Mesodermal cell (in vitro differentiated cells): ENCODE measurements at regions not wholly inside any gene's neighbourhood (a gene's known extent, or its start where the extent isn't known, plus 50 kb on each side); places are given as distances from the start of the nearest gene placed in this dataset.

Source experiments
- H3K27ac ChIP-seq: 2 replicates; pipeline ENCODE4 v1.7.0; 2013; ENCODE audit warnings: mild to moderate bottlenecking, low read depth, low read length, moderate library complexity; ENCODE audit not compliant: severe bottlenecking
- H3K36me3 ChIP-seq: 2 replicates; pipeline ENCODE4 v1.7.1; 2013; ENCODE audit warnings: mild to moderate bottlenecking, low read length, moderate library complexity; ENCODE audit not compliant: control insufficient read depth, insufficient read depth
- H3K4me1 ChIP-seq: one replicate; pipeline ENCODE4 v1.7.1; 2013; ENCODE audit warnings: mild to moderate bottlenecking, low read length; ENCODE audit not compliant: insufficient read depth, control insufficient read depth, poor library complexity, severe bottlenecking
- H3K4me3 ChIP-seq: 2 replicates; pipeline ENCODE4 v1.7.0; 2013; ENCODE audit warnings: low read length, control low read depth, mild to moderate bottlenecking; ENCODE audit not compliant: insufficient read depth, poor library complexity, severe bottlenecking; ENCODE audit errors: extremely low read depth
- H3K9me3 ChIP-seq: 2 replicates; pipeline ENCODE4 v1.7.1; 2013; ENCODE audit warnings: mild to moderate bottlenecking, low read length, moderate library complexity; ENCODE audit not compliant: control insufficient read depth
- WGBS, 2 experiments: methylation state at CpG; one replicate each; pipeline ENCODE4 v1.1.5; 2013; ENCODE audit warnings: missing lambda C conversion rate in 2 of 2; ENCODE audit not compliant: insufficient coverage in 2 of 2; 5-methylcytosine and 5-hydroxymethylcytosine counted together

DNA sequence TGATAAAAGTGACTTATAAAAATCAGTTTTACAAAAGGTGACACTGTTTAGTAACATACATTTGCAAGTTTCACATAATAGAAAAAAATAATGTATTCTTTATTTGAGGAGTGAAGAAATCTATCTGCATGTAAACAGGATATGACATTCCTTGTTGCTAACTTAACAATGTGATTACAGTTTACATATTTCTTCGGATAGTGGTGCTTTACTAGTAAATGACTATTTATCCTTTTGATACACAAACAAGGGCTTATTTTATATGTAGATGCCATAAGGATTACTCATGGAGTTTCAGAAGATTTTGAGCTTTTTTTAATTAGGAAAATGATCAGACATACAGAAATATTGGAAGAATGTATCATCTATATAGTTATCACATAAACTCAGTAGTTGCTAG lies 126.5 kb downstream of the SLIT2 start:
- Histone ChIP-seq H3K4me3 (no peak overlapping the region), H3K36me3 (no peaks in the 10 kb centered on the region), H3K4me1 (peaks cover 10% of the 10 kb centered on the region), H3K9me3 (no peaks in the 10 kb centered on the region), H3K27ac (no peak overlapping the region)
- WGBS, 2 experiments = no CpG with 5 or more reads among the region's 1 CpG

DNA sequence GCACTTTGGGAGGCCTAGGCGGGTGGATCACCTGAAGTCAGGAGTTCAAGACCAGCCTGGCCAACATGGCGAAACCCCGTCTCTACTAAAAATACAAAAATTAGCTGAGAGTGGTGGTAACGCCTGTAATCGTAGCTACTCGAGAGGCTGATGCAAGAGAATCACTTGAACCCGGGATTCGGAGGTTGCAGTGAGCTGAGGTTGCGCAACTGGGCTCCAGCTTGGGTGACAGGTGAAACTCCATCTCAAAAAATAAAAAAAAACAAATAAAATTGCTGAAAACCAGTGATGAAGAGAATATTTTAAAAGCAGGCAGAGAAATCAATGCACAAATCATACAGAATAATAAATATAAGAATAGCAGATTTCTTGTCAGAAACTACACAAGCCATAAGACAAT lies 129.3 kb downstream of the SLIT2 start:
- no peaks in the 10 kb centered on the region for H3K36me3 ChIP-seq
- no peak overlapping the region for H3K27ac ChIP-seq
- H3K9me3 ChIP-seq = no peaks in the 10 kb centered on the region
- H3K4me3 ChIP-seq = no peak overlapping the region
- H3K4me1 ChIP-seq = no peaks in the 10 kb centered on the region
- WGBS, 2 experiments = 89 to 100% methylated on average over 4 to 6 of the region's 9 CpGs

DNA sequence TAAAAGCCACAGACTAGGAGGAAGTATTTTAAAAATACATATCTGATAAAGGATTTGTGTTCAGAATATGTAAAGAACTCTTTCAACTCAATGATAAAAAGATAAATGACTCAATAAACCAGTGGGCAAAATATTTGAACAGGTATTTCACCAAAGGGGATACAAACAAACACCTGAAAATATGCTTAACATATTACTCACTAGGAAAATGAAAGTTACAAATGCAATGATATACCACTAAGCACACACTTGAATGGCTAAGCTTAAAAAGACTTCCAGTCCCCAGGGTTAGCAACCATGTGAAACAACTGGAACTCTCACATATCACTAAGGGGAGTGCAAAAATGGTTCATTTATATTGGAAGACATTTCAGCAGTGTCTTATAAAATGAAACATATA lies 131.6 kb downstream of the SLIT2 start:
- no peaks in the 10 kb centered on the region for H3K4me1 ChIP-seq
- no peaks in the 10 kb centered on the region for H3K9me3 ChIP-seq

DNA sequence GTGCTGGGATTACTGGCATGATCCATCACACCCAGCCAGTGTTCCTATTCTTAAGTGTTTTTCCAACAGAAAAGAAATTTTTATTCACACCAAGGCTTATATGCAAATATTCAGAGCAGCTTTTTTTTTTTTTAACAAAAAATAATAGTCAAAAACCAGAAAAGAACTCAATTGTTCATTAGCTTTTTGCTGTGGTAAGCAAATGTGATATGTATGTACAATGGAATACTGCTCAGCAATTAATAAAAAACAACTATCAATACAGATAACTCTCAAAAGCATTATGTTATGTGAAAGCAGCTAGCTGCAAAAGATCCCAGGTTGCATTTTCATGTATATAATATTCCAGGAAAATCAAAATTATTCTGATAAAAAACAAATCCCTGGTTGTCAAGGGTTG lies 132.3 kb downstream of the SLIT2 start:
- Histone ChIP-seq H3K36me3 (no peaks in the 10 kb centered on the region), H3K4me1 (no peaks in the 10 kb centered on the region), H3K4me3 (no peak overlapping the region), H3K27ac (no peak overlapping the region), H3K9me3 (no peaks in the 10 kb centered on the region)

More for the DNA sequence above, 131.6 kb downstream of the SLIT2 start:
- H3K4me3 ChIP-seq = no peak overlapping the region
- no peaks in the 10 kb centered on the region for H3K36me3 ChIP-seq
- no peak overlapping the region for H3K27ac ChIP-seq

DNA sequence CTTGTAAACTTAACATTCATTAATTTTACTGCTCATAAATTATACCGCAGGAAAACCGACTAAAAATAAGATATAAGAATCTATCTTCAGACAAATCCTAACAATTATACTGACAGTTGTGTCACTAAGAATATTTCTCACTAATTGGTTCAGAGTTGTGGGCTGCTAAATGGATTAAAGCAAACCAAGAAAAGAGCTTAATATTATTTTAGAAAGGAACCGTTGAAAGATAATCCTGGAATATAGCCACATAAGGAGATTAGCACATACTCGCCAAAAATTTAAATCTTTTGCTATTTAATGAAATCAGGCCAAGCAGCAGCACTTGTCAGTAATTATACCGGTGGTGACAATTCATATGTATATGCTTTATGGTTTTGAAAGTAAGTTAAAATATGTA lies 132.8 kb downstream of the SLIT2 start:
- H3K27ac ChIP-seq = no peak overlapping the region
- no peak overlapping the region for H3K4me3 ChIP-seq
- H3K4me1 ChIP-seq = no peaks in the 10 kb centered on the region
- H3K36me3 ChIP-seq = no peaks in the 10 kb centered on the region
- no peaks in the 10 kb centered on the region for H3K9me3 ChIP-seq
- 83 to 90% methylated on average over 1 to 2 of the region's 5 CpGs for WGBS, 2 experiments

DNA sequence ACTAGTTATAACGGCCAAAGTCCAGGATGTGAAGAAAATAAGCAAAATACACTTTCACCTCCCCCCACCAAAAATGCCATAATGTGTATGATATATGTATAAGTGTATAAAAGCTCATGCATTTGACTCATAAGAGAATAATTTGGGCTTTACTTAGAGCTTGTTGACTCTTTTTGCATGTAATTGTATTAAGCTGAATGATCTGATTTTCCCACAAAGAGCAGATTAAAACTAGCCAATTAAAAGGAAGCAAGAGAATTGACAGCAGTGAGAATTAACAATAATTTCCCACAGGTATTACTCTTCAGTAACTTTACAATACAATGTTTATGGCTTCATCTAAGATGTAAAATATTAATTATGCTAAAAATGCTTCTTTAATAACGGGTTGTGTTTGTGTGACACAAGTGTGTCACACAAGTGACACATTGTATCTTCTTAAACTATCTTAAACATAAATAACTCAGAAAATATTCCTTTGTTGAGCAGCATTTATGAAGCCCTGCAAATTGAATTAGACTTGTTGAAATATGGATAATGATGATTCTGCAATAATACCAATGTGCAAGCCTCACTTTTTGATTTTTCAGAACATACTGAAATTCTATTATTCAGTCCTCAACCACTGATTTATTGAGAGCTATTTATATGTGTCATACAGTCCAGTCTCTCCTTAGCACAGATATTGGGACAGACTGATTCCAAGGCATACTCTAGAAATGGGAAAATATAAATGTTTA lies 134.5 kb downstream of the SLIT2 start:
- no peaks in the 10 kb centered on the region for H3K36me3 ChIP-seq
- WGBS, 2 experiments = no CpG with 5 or more reads among the region's 2 CpGs
- H3K4me3 ChIP-seq = no peak overlapping the region
- H3K9me3 ChIP-seq = no peaks in the 10 kb centered on the region
- H3K4me1 ChIP-seq = no peaks in the 10 kb centered on the region
- H3K27ac ChIP-seq = no peak overlapping the region

DNA sequence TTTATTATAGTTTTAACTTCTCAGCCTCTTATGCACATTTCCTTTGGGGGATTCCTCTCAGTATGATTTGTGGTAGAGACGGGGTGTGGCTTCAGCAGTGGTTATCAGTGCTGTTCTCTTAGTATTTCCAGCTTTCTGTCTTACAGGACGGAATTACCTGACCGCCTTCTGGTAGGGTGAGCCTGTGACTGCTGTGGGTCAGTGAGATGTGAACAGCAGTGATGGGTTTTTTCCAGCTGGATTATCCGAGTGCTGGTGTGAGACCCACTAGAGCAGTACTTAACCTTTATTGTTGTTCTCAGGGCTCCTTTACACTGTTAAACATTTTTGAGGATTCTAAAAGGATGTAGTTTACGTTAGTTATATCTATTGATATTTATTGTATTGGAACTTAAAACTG lies 135.2 kb downstream of the SLIT2 start:
- H3K9me3 ChIP-seq = no peaks in the 10 kb centered on the region
- 100% methylated on average over 2 of the region's 5 CpGs for whole genome bisulfite sequencing, 2 experiments
- H3K36me3 ChIP-seq = no peaks in the 10 kb centered on the region
- H3K27ac ChIP-seq = no peak overlapping the region
- no peak overlapping the region for H3K4me3 ChIP-seq
- no peaks in the 10 kb centered on the region for H3K4me1 ChIP-seq

DNA sequence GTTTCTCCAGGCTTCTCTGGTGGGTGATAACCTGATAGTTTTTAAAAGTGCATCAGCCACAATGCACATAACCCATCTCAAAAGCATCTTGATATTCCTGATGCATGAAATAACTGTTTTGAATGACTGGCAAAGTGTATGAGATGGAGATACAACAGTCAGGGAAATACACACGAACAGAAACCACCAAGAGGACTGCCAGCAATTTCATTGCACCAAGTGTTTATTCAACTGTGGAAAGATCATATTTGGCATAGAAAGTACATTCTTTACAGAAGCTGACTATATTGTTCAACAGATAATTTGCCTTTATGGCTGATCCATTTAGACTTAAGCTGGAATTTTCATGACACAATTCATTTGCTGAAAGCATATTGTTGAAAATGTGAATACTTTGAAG lies 139.5 kb downstream of the SLIT2 start:
- Histone ChIP-seq H3K4me3 (no peak overlapping the region), H3K27ac (no peak overlapping the region), H3K36me3 (no peaks in the 10 kb centered on the region), H3K9me3 (no peaks in the 10 kb centered on the region), H3K4me1 (no peaks in the 10 kb centered on the region)
- WGBS, 2 experiments = 80% methylated on average over 1 of the region's 1 CpG; no CpG with 5 or more reads in 1 of the 2 experiments

DNA sequence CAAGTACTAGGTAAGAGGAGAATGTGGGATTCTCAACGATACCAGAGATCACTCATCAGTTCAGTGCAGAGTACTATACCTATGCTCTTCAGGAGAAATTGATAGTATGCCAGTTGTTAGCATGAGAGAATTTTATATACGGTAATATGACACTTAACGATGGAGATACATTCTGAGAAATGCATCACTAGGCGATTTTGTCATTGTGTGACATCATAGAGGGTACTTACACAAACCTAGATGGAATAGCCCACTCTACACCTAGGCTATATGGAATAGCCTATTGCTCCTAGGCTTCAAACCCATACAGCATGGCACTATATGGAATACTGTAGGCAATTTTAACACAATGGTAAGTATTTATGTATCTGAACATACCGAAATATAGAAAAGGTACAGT lies 140.2 kb downstream of the SLIT2 start:
- WGBS, 2 experiments = 95 to 96% methylated on average over 4 of the region's 5 CpGs
- no peak overlapping the region for H3K4me3 ChIP-seq
- H3K9me3 ChIP-seq = no peaks in the 10 kb centered on the region
- no peaks in the 10 kb centered on the region for H3K4me1 ChIP-seq
- H3K36me3 ChIP-seq = no peaks in the 10 kb centered on the region
- no peak overlapping the region for H3K27ac ChIP-seq

DNA sequence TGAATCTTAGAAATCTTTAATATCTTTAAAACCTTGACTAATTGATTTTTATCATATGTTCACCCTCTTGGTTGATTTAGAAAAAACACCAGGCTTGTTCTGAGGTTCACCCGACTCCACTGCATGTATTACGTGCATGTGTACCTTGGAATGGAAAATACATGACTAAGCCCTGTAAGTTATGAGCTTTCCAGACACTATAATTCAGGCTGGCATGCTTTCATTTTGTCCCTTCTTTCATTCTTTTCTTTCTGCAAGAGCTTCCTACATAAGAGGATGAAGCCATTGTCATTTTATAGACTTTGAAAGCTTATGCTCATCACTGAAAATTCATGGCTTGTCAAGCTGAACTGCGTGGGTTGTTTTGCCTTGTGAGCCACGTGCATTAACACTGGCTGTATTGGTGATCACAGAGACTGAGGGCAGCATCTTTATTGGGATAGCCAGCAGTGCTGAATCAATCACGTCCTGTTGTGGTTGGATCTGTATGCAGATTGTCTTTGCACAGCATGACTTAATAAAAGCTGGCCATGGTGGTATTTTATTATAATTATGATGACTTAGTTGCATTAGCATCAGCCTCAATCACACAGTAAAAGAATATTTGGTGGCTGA lies 141.9 kb downstream of the SLIT2 start:
- no peaks in the 10 kb centered on the region for H3K4me1 ChIP-seq
- 84 to 93% methylated on average over 3 to 5 of the region's 5 CpGs for WGBS, 2 experiments
- H3K9me3 ChIP-seq = no peaks in the 10 kb centered on the region
- H3K4me3 ChIP-seq = no peak overlapping the region
- no peaks in the 10 kb centered on the region for H3K36me3 ChIP-seq
- H3K27ac ChIP-seq = no peak overlapping the region

DNA sequence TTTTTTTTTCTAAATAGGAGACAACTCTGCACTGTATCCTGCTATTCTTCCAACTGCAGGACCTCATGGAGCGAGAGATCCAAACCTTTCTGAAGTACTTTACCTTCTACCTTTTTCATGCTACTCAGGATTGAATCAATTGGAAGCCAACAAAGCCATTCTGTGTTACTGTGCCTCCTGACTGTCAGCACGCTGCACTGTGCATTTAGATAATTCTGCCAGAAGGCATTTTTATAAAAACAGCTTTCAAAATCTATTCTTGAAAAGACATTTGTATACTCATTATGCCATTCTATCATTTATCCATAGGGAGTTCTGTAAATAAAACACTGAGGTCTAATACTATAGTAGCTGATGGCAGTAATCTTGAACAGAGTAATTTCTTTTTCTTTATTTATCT lies 142.8 kb downstream of the SLIT2 start:
- no peaks in the 10 kb centered on the region for H3K4me1 ChIP-seq
- no peaks in the 10 kb centered on the region for H3K36me3 ChIP-seq
- 84 to 100% methylated on average over 1 to 2 of the region's 2 CpGs for WGBS, 2 experiments
- no peak overlapping the region for H3K4me3 ChIP-seq
- no peaks in the 10 kb centered on the region for H3K9me3 ChIP-seq
- H3K27ac ChIP-seq = no peak overlapping the region
